ENCODE measurements at regions not wholly inside any gene's neighbourhood (a gene's known extent, or its start where the extent isn't known, plus 50 kb on each side); places are given as distances from the start of the nearest gene placed in this dataset.
"Not testable (repeated sequence)": the region's sequence is repeated elsewhere in the genome, so short reads cannot be mapped to it uniquely, and the experiment has no call there.

- H3K36me3 Mint-ChIP-seq; H3K4me3 Mint-ChIP-seq; H3K4me1 Mint-ChIP-seq (ENCODE audit: low read depth in 2 of 2); H3K9me3 Mint-ChIP-seq; ATAC-seq; H3K27me3 Mint-ChIP-seq; H3K27ac Mint-ChIP-seq; DNase-seq (ENCODE audit: low spot score): not testable (repeated sequence)
Measured at GRCh38 chr13:21243898-21244184, 67.4 kb downstream of the MRPL57 start.

- Mint-ChIP-seq H3K27ac (no peak overlapping the region), H3K9me3 (no peaks in the 10 kb centered on the region), H3K4me3 (no peak overlapping the region), H3K4me1 (ENCODE audit: low read depth in 2 of 2) (no peaks in the 10 kb centered on the region), H3K27me3 (peaks cover 5 to 8% of the 10 kb centered on the region in 2 donors), H3K36me3 (no peaks in the 10 kb centered on the region)
- DNase-seq (ENCODE audit: low spot score) (no peak), ATAC-seq (no peak)
Measured at GRCh38 chr13:21246761-21247452, 70.4 kb downstream of the MRPL57 start.

GRCh38 chr13:21256351-21256761 lies 79.9 kb downstream of the MRPL57 start:
- DNase-seq (ENCODE audit: low spot score) (no peak), ATAC-seq (no peak)
- no peaks in the 10 kb centered on the region for H3K36me3 Mint-ChIP-seq
- peak overlapping the region in 1 of 2 donors; percentile 39 for H3K27ac Mint-ChIP-seq
- H3K4me3 Mint-ChIP-seq, result no peak overlapping the region
- no peaks in the 10 kb centered on the region for H3K4me1 Mint-ChIP-seq (ENCODE audit: low read depth in 2 of 2)
- H3K9me3 Mint-ChIP-seq, result no peaks in the 10 kb centered on the region
- H3K27me3 Mint-ChIP-seq, result peaks cover 9 to 16% of the 10 kb centered on the region in 2 donors

GRCh38 chr13:21256891-21257290 lies 80.4 kb downstream of the MRPL57 start:
- Mint-ChIP-seq H3K27ac (peak overlapping the region in 1 of 2 donors; percentile 39), H3K4me3 (no peak overlapping the region)

GRCh38 chr13:21259571-21260455 lies 83.4 kb downstream of the MRPL57 start:
- Mint-ChIP-seq H3K27me3 (no peaks in the 10 kb centered on the region), H3K36me3 (no peaks in the 10 kb centered on the region), H3K9me3 (no peaks in the 10 kb centered on the region), H3K4me1 (ENCODE audit: low read depth in 2 of 2) (no peaks in the 10 kb centered on the region), H3K4me3 (no peak overlapping the region), H3K27ac (no peak overlapping the region)
- ATAC-seq (peak in 1 of 2 donors; percentile 15), DNase-seq (ENCODE audit: low spot score) (no peak)

More at GRCh38 chr13:21256891-21257290, 80.4 kb downstream of the MRPL57 start:
- H3K36me3 Mint-ChIP-seq, result no peaks in the 10 kb centered on the region
- no peaks in the 10 kb centered on the region for H3K4me1 Mint-ChIP-seq (ENCODE audit: low read depth in 2 of 2)
- DNase-seq (ENCODE audit: low spot score) (no peak), ATAC-seq (no peak)
- H3K9me3 Mint-ChIP-seq, result no peaks in the 10 kb centered on the region
- peaks cover 9 to 16% of the 10 kb centered on the region in 2 donors for H3K27me3 Mint-ChIP-seq

- not testable (repeated sequence) for H3K36me3 Mint-ChIP-seq; H3K4me1 Mint-ChIP-seq (ENCODE audit: low read depth in 2 of 2); DNase-seq (ENCODE audit: low spot score); H3K4me3 Mint-ChIP-seq; H3K27ac Mint-ChIP-seq; H3K27me3 Mint-ChIP-seq; H3K9me3 Mint-ChIP-seq
- ATAC-seq, result peak; percentile 25 to 37
Measured at GRCh38 chr13:21260561-21261290, 84.3 kb downstream of the MRPL57 start.

- not testable (repeated sequence) for DNase-seq (ENCODE audit: low spot score); H3K9me3 Mint-ChIP-seq; H3K27me3 Mint-ChIP-seq; H3K36me3 Mint-ChIP-seq; H3K4me3 Mint-ChIP-seq; H3K4me1 Mint-ChIP-seq (ENCODE audit: low read depth in 2 of 2); H3K27ac Mint-ChIP-seq
- peak; percentile 45 to 47 for ATAC-seq
Measured at GRCh38 chr13:21261487-21262216, 85.2 kb downstream of the MRPL57 start.

- DNase-seq (ENCODE audit: low spot score); H3K36me3 Mint-ChIP-seq; H3K27ac Mint-ChIP-seq; ATAC-seq; H3K4me1 Mint-ChIP-seq (ENCODE audit: low read depth in 2 of 2); H3K27me3 Mint-ChIP-seq; H3K9me3 Mint-ChIP-seq; H3K4me3 Mint-ChIP-seq: not testable (repeated sequence)
Measured at GRCh38 chr13:21263909-21264308, 87.5 kb downstream of the MRPL57 start.

- H3K27ac Mint-ChIP-seq; H3K9me3 Mint-ChIP-seq; H3K27me3 Mint-ChIP-seq; H3K4me1 Mint-ChIP-seq (ENCODE audit: low read depth in 2 of 2); H3K36me3 Mint-ChIP-seq; ATAC-seq; DNase-seq (ENCODE audit: low spot score); H3K4me3 Mint-ChIP-seq: not testable (repeated sequence)
Measured at GRCh38 chr13:21268485-21268884, 92.0 kb downstream of the MRPL57 start.

- H3K4me3 Mint-ChIP-seq; H3K27me3 Mint-ChIP-seq; H3K9me3 Mint-ChIP-seq; ATAC-seq; H3K27ac Mint-ChIP-seq; H3K36me3 Mint-ChIP-seq; DNase-seq (ENCODE audit: low spot score); H3K4me1 Mint-ChIP-seq (ENCODE audit: low read depth in 2 of 2): not testable (repeated sequence)
Measured at GRCh38 chr13:21272439-21272838, 96.0 kb downstream of the MRPL57 start.

- not testable (repeated sequence) for ATAC-seq; H3K9me3 Mint-ChIP-seq; H3K27me3 Mint-ChIP-seq; H3K27ac Mint-ChIP-seq; H3K36me3 Mint-ChIP-seq; H3K4me3 Mint-ChIP-seq; H3K4me1 Mint-ChIP-seq (ENCODE audit: low read depth in 2 of 2); DNase-seq (ENCODE audit: low spot score)
Measured at GRCh38 chr13:21274457-21274856, 98.0 kb downstream of the MRPL57 start.

- H3K36me3 Mint-ChIP-seq, result no peaks in the 10 kb centered on the region
- H3K27me3 Mint-ChIP-seq, result peaks cover 33 to 38% of the 10 kb centered on the region in 2 donors
- no peaks in the 10 kb centered on the region for H3K9me3 Mint-ChIP-seq
- H3K4me1 Mint-ChIP-seq (ENCODE audit: low read depth in 2 of 2), result no peaks in the 10 kb centered on the region
- ATAC-seq (no peak), DNase-seq (ENCODE audit: low spot score) (no peak)
- H3K4me3 Mint-ChIP-seq, result no peak overlapping the region
- no peak overlapping the region for H3K27ac Mint-ChIP-seq
Measured at GRCh38 chr13:21282065-21282464, 105.6 kb downstream of the MRPL57 start.

- DNase-seq (ENCODE audit: low spot score), result no peak
- Mint-ChIP-seq H3K4me3 (no peak overlapping the region), H3K27ac (no peak overlapping the region), H3K9me3 (no peaks in the 10 kb centered on the region), H3K4me1 (ENCODE audit: low read depth in 2 of 2) (no peaks in the 10 kb centered on the region), H3K27me3 (peaks cover 28 to 29% of the 10 kb centered on the region in 2 donors), H3K36me3 (peaks cover 5% of the 10 kb centered on the region)
- ATAC-seq, result no peak
Measured at GRCh38 chr13:21287331-21287907, 111.0 kb downstream of the MRPL57 start.

Data from natural killer cell treated with Interleukin-12 subunit alpha and Interleukin-12 subunit beta and Interleukin-15 and Interleukin-18, amount 100 ng/mL, for 72 hours (primary cell).